ENCODE measurements at regions not wholly inside any gene's neighbourhood (a gene's known extent, or its start where the extent isn't known, plus 50 kb on each side); places are given as distances from the start of the nearest gene placed in this dataset.

DNA sequence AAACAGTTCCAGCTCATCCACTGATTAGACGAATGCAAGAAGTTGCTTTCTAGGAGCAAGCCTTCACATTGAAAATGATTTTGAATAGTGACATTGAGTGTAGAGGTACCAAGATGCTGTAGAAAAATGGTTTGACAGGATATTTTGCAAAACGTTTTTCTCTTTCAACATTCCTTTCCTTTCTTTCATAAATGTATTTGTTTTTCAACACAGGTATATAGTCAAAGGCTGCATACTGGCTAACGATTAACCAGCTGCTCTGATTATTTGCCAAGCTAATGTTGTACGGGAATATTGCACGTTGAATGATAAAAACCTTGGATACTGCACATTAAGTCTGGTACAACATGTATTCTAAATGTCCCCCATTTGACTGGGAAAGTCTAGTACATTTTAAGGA is 78.8 kb upstream of the TENT5A start:
- no peak for TF ChIP-seq POLR2A (IDR thresholded peaks at IDR 0.05)
- TF ChIP-seq, protein P1, sequence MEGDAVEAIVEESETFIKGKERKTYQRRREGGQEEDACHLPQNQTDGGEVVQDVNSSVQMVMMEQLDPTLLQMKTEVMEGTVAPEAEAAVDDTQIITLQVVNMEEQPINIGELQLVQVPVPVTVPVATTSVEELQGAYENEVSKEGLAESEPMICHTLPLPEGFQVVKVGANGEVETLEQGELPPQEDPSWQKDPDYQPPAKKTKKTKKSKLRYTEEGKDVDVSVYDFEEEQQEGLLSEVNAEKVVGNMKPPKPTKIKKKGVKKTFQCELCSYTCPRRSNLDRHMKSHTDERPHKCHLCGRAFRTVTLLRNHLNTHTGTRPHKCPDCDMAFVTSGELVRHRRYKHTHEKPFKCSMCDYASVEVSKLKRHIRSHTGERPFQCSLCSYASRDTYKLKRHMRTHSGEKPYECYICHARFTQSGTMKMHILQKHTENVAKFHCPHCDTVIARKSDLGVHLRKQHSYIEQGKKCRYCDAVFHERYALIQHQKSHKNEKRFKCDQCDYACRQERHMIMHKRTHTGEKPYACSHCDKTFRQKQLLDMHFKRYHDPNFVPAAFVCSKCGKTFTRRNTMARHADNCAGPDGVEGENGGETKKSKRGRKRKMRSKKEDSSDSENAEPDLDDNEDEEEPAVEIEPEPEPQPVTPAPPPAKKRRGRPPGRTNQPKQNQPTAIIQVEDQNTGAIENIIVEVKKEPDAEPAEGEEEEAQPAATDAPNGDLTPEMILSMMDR (IDR thresholded peaks at IDR 0.05), result no peak
